Astrocyte of the spinal cord (primary cell): ENCODE measurements at regions not wholly inside any gene's neighbourhood (a gene's known extent, or its start where the extent isn't known, plus 50 kb on each side); places are given as distances from the start of the nearest gene placed in this dataset.

Experiments
- DNase-seq: peaks from one replicate; pipeline ENCODE4 v3.0.0; 2011; ENCODE audit warnings: low read depth, low spot score
- H3K4me3 ChIP-seq: 2 replicates; pipeline ENCODE4 v1.5.1; 2011; ENCODE audit warnings: low read depth, mild to moderate bottlenecking, low read length, moderate library complexity
- CTCF ChIP-seq: IDR thresholded peaks from 2 replicates; pipeline ENCODE4 v1.5.1; 2012; ENCODE audit warnings: low read depth, mild to moderate bottlenecking, low read length, inconsistent platforms
- in situ Hi-C: cut with HindIII; loops from 2 replicates; pipeline ENCODE4 v1.10.0; 2017; ENCODE audit warnings: low sequenced_read_pairs

GRCh38 chr2:121030523-121030922 lies 254.5 kb downstream of the TFCP2L1 start:
- no peak overlapping the region for H3K4me3 ChIP-seq
- TF ChIP-seq CTCF: no peak
- DNase-seq: no peak
- in situ Hi-C loops: no loop called here

GRCh38 chr2:121031568-121032340 lies 253.2 kb downstream of the TFCP2L1 start:
- H3K4me3 ChIP-seq: no peak overlapping the region
- TF ChIP-seq CTCF: no peak
- DNase-seq: no peak
- in situ Hi-C loops: no loop called here

- H3K4me3 ChIP-seq: no peak overlapping the region
- TF ChIP-seq CTCF: no peak
- in situ Hi-C loops: no loop called here
- DNase-seq: no peak
Observed at GRCh38 chr2:121033461-121033996, 251.5 kb downstream of the TFCP2L1 start.

GRCh38 chr2:121034551-121034950 lies 250.5 kb downstream of the TFCP2L1 start:
- in situ Hi-C loops: no loop called here
- H3K4me3 ChIP-seq: no peak overlapping the region
- DNase-seq: no peak
- no peak for TF ChIP-seq CTCF

- DNase-seq: no peak
Observed at GRCh38 chr2:121036226-121036692, 248.7 kb downstream of the TFCP2L1 start.

GRCh38 chr2:121037480-121037879 lies 247.5 kb downstream of the TFCP2L1 start:
- no peak for DNase-seq
- H3K4me3 ChIP-seq: no peak overlapping the region
- TF ChIP-seq CTCF: no peak
- in situ Hi-C loops: no loop called here

More at GRCh38 chr2:121036226-121036692, 248.7 kb downstream of the TFCP2L1 start:
- H3K4me3 ChIP-seq: no peak overlapping the region
- no peak for TF ChIP-seq CTCF
- in situ Hi-C loops: no loop called here
